Keratinocyte (primary cell): ENCODE measurements at regions not wholly inside any gene's neighbourhood (a gene's known extent, or its start where the extent isn't known, plus 50 kb on each side); places are given as distances from the start of the nearest gene placed in this dataset.
A peak's percentile ranks its signal among the peaks of the same experiment; 100 is the strongest.

Experiments
- DNase-seq: peaks from one replicate; pipeline ENCODE4 v3.0.0-alpha.2; 2011; ENCODE audit warnings: low read depth, missing footprints, low spot score
- FAIRE-seq: peaks from 2 replicates; lab custom pipeline; 2011; peaks lifted over from hg19 to GRCh38; lab: Jason Lieb, UNC
- H2AFZ ChIP-seq: 2 replicates; pipeline ENCODE4 v1.6.0; 2012; ENCODE audit warnings: low read length, control low read depth, inconsistent platforms; ENCODE audit not compliant: control insufficient read depth
- H3K27ac ChIP-seq: 2 replicates; pipeline ENCODE4 v1.5.1; 2011; ENCODE audit warnings: low read length; ENCODE audit not compliant: control insufficient read depth, insufficient read depth
- H3K27me3 ChIP-seq: 3 replicates; pipeline ENCODE4 v1.6.0; 2011; ENCODE audit warnings: low read length; ENCODE audit not compliant: control insufficient read depth, insufficient read depth; ENCODE audit errors: extremely low read depth
- H3K36me3 ChIP-seq, 2 experiments: 2 replicates in 1 of 2; 3 replicates in 1 of 2; pipeline ENCODE4 v1.5.1; 2011; ENCODE audit warnings: low read length in 2 of 2, mild to moderate bottlenecking in 1 of 2; ENCODE audit not compliant: control insufficient read depth in 2 of 2, insufficient read depth in 2 of 2; ENCODE audit errors: extremely low read depth in 1 of 2
- H3K4me1 ChIP-seq: 3 replicates; pipeline ENCODE4 v1.5.1; 2011; ENCODE audit warnings: low read length; ENCODE audit not compliant: control insufficient read depth, insufficient read depth; ENCODE audit errors: extremely low read depth
- H3K4me2 ChIP-seq: 3 replicates; pipeline ENCODE4 v1.6.0; 2011; ENCODE audit warnings: low read depth, low read length; ENCODE audit not compliant: control insufficient read depth, insufficient read depth; ENCODE audit errors: extremely low read depth
- H3K4me3 ChIP-seq, 3 experiments: fragments of 200-600 bp in 1 of 3; sonication (generic) in 1 of 3; 2 replicates in 2 of 3; 3 replicates in 1 of 3; pipeline ENCODE4 v1.5.1; 2011 to 2016; ENCODE audit warnings: low read length in 3 of 3, mild to moderate bottlenecking in 3 of 3, control low read depth in 2 of 3, inconsistent platforms in 1 of 3, low read depth in 1 of 3, mixed read lengths in 1 of 3, mixed run types in 1 of 3, moderate library complexity in 1 of 3; ENCODE audit not compliant: control insufficient read depth in 2 of 3, insufficient read depth in 2 of 3; ENCODE audit errors: extremely low read depth in 1 of 3
- H3K79me2 ChIP-seq: 2 replicates; pipeline ENCODE4 v1.6.0; 2012; ENCODE audit warnings: low read length; ENCODE audit not compliant: control insufficient read depth, insufficient read depth
- H3K9ac ChIP-seq: 3 replicates; pipeline ENCODE4 v1.6.0; 2011; ENCODE audit warnings: low read length; ENCODE audit not compliant: control insufficient read depth, insufficient read depth; ENCODE audit errors: extremely low read depth
- H3K9me1 ChIP-seq: 3 replicates; pipeline ENCODE4 v1.6.0; 2011; ENCODE audit warnings: low read length; ENCODE audit not compliant: control insufficient read depth, insufficient read depth; ENCODE audit errors: extremely low read depth
- H3K9me3 ChIP-seq: 2 replicates; pipeline ENCODE4 v1.5.1; 2012; ENCODE audit warnings: low read depth, low read length; ENCODE audit not compliant: control insufficient read depth
- H4K20me1 ChIP-seq: 3 replicates; pipeline ENCODE4 v1.6.0; 2011; ENCODE audit warnings: low read length; ENCODE audit not compliant: control insufficient read depth, insufficient read depth; ENCODE audit errors: extremely low read depth
- EZH2 ChIP-seq: IDR thresholded peaks from one replicate; pipeline ENCODE4 v1.6.1; 2012; ENCODE audit warnings: inconsistent platforms, mild to moderate bottlenecking, low read length, moderate library complexity
- dilution Hi-C: fragments of 300-500 bp; cut with MboI; formaldehyde crosslinking; loops from one replicate; pipeline ENCODE4 v1.7.0; 2020; ENCODE audit warnings: low sequenced_read_pairs; ENCODE audit not compliant: extremely low pct_ligation_motif_present
- TF ChIP-seq, protein P1 (sequence below), 3 experiments: IDR thresholded peaks in 1 of 3; conservative IDR thresholded peaks in 1 of 3; optimal IDR thresholded peaks in 1 of 3; 2 replicates in 2 of 3; 3 replicates in 1 of 3; pipeline versions ENCODE3 to v1.5.1; 2011; ENCODE audit warnings: low read length in 3 of 3, mild to moderate bottlenecking in 3 of 3, moderate library complexity in 2 of 3, control low read depth in 1 of 3, inconsistent platforms in 1 of 3; ENCODE audit not compliant: insufficient read depth in 2 of 3; ENCODE audit errors: extremely low read depth in 1 of 3

DNA sequence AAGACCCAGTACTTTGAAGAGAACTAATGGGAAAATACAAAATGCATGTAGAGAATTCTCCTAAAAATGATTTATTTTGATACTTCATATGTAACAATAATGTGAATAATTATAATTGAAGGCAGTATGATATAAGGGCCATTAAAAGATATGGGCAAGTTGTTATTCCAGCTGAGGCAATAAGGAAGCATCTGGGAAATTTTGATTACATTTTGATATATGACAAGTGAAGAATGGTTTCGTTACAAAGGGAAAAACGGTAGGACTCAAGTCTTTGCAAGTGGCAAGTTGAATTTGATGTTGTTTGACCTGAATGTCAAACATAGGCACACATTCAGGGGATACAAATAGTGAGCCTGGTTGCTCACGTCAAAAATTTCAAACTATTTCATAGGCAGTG is 137.9 kb upstream of the TP63 start:
- Histone ChIP-seq H3K9me1 (no peaks in the 10 kb centered on the region), H2AFZ (no peak overlapping the region), H3K9me3 (no peaks in the 10 kb centered on the region), H3K4me3 (no peak overlapping the region), H3K27me3 (no peaks in the 10 kb centered on the region), H3K9ac (no peak overlapping the region), H3K79me2 (no peaks in the 10 kb centered on the region), H3K36me3 (no peaks in the 10 kb centered on the region), H3K4me2 (no peak overlapping the region), H3K27ac (no peak overlapping the region), H4K20me1 (no peaks in the 10 kb centered on the region), H3K4me1 (peaks cover 30% of the 10 kb centered on the region)
- dilution Hi-C loops = no loop called here
- FAIRE-seq (no peak), DNase-seq (no peak)
- TF ChIP-seq, protein P1, sequence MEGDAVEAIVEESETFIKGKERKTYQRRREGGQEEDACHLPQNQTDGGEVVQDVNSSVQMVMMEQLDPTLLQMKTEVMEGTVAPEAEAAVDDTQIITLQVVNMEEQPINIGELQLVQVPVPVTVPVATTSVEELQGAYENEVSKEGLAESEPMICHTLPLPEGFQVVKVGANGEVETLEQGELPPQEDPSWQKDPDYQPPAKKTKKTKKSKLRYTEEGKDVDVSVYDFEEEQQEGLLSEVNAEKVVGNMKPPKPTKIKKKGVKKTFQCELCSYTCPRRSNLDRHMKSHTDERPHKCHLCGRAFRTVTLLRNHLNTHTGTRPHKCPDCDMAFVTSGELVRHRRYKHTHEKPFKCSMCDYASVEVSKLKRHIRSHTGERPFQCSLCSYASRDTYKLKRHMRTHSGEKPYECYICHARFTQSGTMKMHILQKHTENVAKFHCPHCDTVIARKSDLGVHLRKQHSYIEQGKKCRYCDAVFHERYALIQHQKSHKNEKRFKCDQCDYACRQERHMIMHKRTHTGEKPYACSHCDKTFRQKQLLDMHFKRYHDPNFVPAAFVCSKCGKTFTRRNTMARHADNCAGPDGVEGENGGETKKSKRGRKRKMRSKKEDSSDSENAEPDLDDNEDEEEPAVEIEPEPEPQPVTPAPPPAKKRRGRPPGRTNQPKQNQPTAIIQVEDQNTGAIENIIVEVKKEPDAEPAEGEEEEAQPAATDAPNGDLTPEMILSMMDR (optimal IDR thresholded peaks at IDR 0.05 in 1 of 3, IDR thresholded peaks at IDR 0.05 in 1 of 3, conservative IDR thresholded peaks at IDR 0.05 in 1 of 3; ENCODE audit: extremely low read depth in 1 of 3, insufficient read depth in 2 of 3, low read length in 3 of 3) = no peak
- TF ChIP-seq EZH2 = no peak

DNA sequence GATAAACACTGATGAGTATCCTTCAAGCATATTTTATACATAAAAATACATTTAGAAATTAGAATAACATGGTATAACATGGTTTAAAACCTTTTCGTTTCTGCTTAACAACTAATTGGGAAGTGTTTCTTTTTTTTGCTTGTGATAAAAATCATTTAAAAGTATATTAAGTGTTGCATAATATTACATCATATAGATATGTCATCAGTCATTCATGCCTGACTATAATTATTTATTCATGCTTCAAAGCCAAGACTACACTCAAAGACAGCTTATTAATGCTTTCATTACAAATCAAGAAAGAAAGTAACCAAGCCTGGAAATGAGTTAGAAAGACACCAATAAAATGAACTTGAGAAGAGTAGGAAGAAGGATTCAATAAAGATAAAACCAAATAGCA is 136.6 kb upstream of the TP63 start:
- H3K27me3 ChIP-seq = no peaks in the 10 kb centered on the region
- no peaks in the 10 kb centered on the region for H3K9me3 ChIP-seq
- no peak for DNase-seq
- dilution Hi-C loops = no loop called here
- H3K9me1 ChIP-seq = no peaks in the 10 kb centered on the region
- no peaks in the 10 kb centered on the region for H3K79me2 ChIP-seq
- no peak overlapping the region for H3K9ac ChIP-seq
- no peak overlapping the region for H3K4me3 ChIP-seq
- H2AFZ ChIP-seq = no peak overlapping the region
- FAIRE-seq = no peak
- H3K4me1 ChIP-seq = peaks cover 23% of the 10 kb centered on the region
- H3K4me2 ChIP-seq = peak overlapping the region; percentile 34
- no peaks in the 10 kb centered on the region for H4K20me1 ChIP-seq
- TF ChIP-seq EZH2 = no peak
- TF ChIP-seq, protein P1 (optimal IDR thresholded peaks at IDR 0.05 in 1 of 3, IDR thresholded peaks at IDR 0.05 in 1 of 3, conservative IDR thresholded peaks at IDR 0.05 in 1 of 3; ENCODE audit: extremely low read depth in 1 of 3, insufficient read depth in 2 of 3, low read length in 3 of 3) = no peak
- H3K36me3 ChIP-seq = no peaks in the 10 kb centered on the region
- peak overlapping the region; percentile 24 for H3K27ac ChIP-seq
